ENCODE measurements at regions not wholly inside any gene's neighbourhood (a gene's known extent, or its start where the extent isn't known, plus 50 kb on each side); places are given as distances from the start of the nearest gene placed in this dataset.

GRCh38 chr18:68114989-68115388 lies 598.5 kb upstream of the DSEL start:
- H2AFZ ChIP-seq (ENCODE audit: low read length): no peak overlapping the region
- H3K4me2 ChIP-seq (ENCODE audit: low read length): no peak overlapping the region
- no peaks in the 10 kb centered on the region for H3F3A ChIP-seq (ENCODE audit: insufficient read depth, low read length)
- no peaks in the 10 kb centered on the region for H3K36me3 ChIP-seq (ENCODE audit: insufficient read depth, low read length)
- H3K4me1 ChIP-seq (ENCODE audit: insufficient read depth, low read length, severe bottlenecking): no peaks in the 10 kb centered on the region
- H3K9me3 ChIP-seq (ENCODE audit: low read length): no peaks in the 10 kb centered on the region
- no peaks in the 10 kb centered on the region for H4K20me1 ChIP-seq (ENCODE audit: insufficient read depth, low read length)
- H3K27me3 ChIP-seq (ENCODE audit: insufficient read depth, low read length): no peaks in the 10 kb centered on the region
- H3K9ac ChIP-seq (ENCODE audit: low read length): no peak overlapping the region
- TF ChIP-seq, protein P1, sequence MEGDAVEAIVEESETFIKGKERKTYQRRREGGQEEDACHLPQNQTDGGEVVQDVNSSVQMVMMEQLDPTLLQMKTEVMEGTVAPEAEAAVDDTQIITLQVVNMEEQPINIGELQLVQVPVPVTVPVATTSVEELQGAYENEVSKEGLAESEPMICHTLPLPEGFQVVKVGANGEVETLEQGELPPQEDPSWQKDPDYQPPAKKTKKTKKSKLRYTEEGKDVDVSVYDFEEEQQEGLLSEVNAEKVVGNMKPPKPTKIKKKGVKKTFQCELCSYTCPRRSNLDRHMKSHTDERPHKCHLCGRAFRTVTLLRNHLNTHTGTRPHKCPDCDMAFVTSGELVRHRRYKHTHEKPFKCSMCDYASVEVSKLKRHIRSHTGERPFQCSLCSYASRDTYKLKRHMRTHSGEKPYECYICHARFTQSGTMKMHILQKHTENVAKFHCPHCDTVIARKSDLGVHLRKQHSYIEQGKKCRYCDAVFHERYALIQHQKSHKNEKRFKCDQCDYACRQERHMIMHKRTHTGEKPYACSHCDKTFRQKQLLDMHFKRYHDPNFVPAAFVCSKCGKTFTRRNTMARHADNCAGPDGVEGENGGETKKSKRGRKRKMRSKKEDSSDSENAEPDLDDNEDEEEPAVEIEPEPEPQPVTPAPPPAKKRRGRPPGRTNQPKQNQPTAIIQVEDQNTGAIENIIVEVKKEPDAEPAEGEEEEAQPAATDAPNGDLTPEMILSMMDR (IDR thresholded peaks at IDR 0.05; ENCODE audit: low read length): no peak
- no peak for TF ChIP-seq EZH2 (IDR thresholded peaks at IDR 0.05; ENCODE audit: borderline replicate concordance, low read length)
- no peaks in the 10 kb centered on the region for H3K79me2 ChIP-seq (ENCODE audit: insufficient read depth, low read length)
- no peaks in the 10 kb centered on the region for H3K9me2 ChIP-seq (ENCODE audit: low read depth, low read length)
- no peak overlapping the region for H3K4me3 ChIP-seq (ENCODE audit: low read depth, low read length, poor library complexity, severe bottlenecking)
- H3K27ac ChIP-seq (ENCODE audit: low read depth, low read length, poor library complexity, severe bottlenecking): no peak overlapping the region

DNA sequence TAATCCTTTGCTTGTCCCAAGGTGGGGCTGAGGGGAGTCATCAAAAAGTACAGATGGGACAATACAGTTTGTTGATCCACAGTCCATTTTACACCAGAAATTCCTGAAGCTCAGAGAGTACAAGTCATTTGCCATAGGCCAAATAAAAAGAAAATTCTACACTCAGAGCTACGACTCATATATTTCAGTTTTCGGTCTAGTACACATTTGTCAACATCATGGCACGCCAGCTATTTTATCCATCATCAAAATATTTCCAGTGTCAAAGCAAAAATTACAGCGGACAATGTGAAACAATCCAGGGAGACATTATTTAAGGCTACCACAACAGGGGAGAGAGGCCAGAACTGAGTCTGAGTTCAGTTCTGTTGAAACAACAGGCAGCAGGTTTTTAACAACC lies 587.5 kb upstream of the DSEL start:
- Histone ChIP-seq H3K27me3 (ENCODE audit: insufficient read depth, low read length) (no peaks in the 10 kb centered on the region), H3K9ac (ENCODE audit: low read length) (no peak overlapping the region), H3K9me2 (ENCODE audit: low read depth, low read length) (no peaks in the 10 kb centered on the region), H3K4me3 (ENCODE audit: low read depth, low read length, poor library complexity, severe bottlenecking) (no peak overlapping the region), H3K4me1 (ENCODE audit: insufficient read depth, low read length, severe bottlenecking) (no peaks in the 10 kb centered on the region), H3K79me2 (ENCODE audit: insufficient read depth, low read length) (no peaks in the 10 kb centered on the region), H3K27ac (ENCODE audit: low read depth, low read length, poor library complexity, severe bottlenecking) (no peak overlapping the region), H3K4me2 (ENCODE audit: low read length) (no peak overlapping the region), H3F3A (ENCODE audit: insufficient read depth, low read length) (no peaks in the 10 kb centered on the region), H3K9me3 (ENCODE audit: low read length) (no peaks in the 10 kb centered on the region), H4K20me1 (ENCODE audit: insufficient read depth, low read length) (no peaks in the 10 kb centered on the region), H2AFZ (ENCODE audit: low read length) (no peak overlapping the region), H3K36me3 (ENCODE audit: insufficient read depth, low read length) (no peaks in the 10 kb centered on the region)
- TF ChIP-seq, protein P1 (IDR thresholded peaks at IDR 0.05; ENCODE audit: low read length): no peak
- no peak for TF ChIP-seq EZH2 (IDR thresholded peaks at IDR 0.05; ENCODE audit: borderline replicate concordance, low read length)

DNA sequence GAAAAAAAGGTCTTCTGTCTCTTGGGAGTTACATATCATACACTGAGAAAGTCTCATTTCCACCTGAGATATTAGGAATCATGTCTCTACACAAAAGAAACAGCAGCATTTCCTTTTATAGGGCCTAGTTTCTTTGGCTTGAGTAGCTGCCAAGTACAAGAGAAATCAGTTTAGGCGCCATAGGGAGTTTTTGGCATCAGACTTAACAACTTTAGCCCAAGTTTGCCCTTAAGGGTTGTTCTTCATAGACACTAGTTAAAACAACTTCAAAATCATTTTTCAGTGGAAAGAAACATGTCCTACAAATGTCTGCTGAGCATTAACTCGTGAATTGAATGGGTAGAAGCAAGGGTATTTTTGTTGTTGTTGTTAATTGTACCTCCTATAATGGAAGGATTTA lies 587.0 kb upstream of the DSEL start:
- Histone ChIP-seq H2AFZ (ENCODE audit: low read length) (no peak overlapping the region), H4K20me1 (ENCODE audit: insufficient read depth, low read length) (no peaks in the 10 kb centered on the region), H3K9me2 (ENCODE audit: low read depth, low read length) (no peaks in the 10 kb centered on the region), H3F3A (ENCODE audit: insufficient read depth, low read length) (no peaks in the 10 kb centered on the region), H3K4me1 (ENCODE audit: insufficient read depth, low read length, severe bottlenecking) (no peaks in the 10 kb centered on the region), H3K27ac (ENCODE audit: low read depth, low read length, poor library complexity, severe bottlenecking) (no peak overlapping the region), H3K79me2 (ENCODE audit: insufficient read depth, low read length) (no peaks in the 10 kb centered on the region), H3K9ac (ENCODE audit: low read length) (no peak overlapping the region), H3K4me2 (ENCODE audit: low read length) (no peak overlapping the region), H3K27me3 (ENCODE audit: insufficient read depth, low read length) (no peaks in the 10 kb centered on the region), H3K4me3 (ENCODE audit: low read depth, low read length, poor library complexity, severe bottlenecking) (no peak overlapping the region), H3K9me3 (ENCODE audit: low read length) (no peaks in the 10 kb centered on the region), H3K36me3 (ENCODE audit: insufficient read depth, low read length) (no peaks in the 10 kb centered on the region)
- TF ChIP-seq, protein P1 (IDR thresholded peaks at IDR 0.05; ENCODE audit: low read length): no peak
- no peak for TF ChIP-seq EZH2 (IDR thresholded peaks at IDR 0.05; ENCODE audit: borderline replicate concordance, low read length)

All from OCI-LY1 (cell line).